WTC11 (cell line): ENCODE measurements at regions not wholly inside any gene's neighbourhood (a gene's known extent, or its start where the extent isn't known, plus 50 kb on each side); places are given as distances from the start of the nearest gene placed in this dataset.

Experiments
- ATAC-seq: fragments of 200-7000 bp; cut with Tn5 transposase; 2 replicates; pipeline ENCODE4 v1.10.0; 2021; ENCODE audit warnings: mild to moderate bottlenecking, moderate library complexity
- CTCF ChIA-PET: fragments of 300-600 bp; sonication (Branson Sonifier 250); formaldehyde crosslinking; loops from one replicate; lab custom pipeline; 2021; ENCODE audit warnings: antibody characterized with exemption; lab: Charles Lee
- POLR2A ChIA-PET: fragments of 350-600 bp; sonication (Branson Sonifier 250); formaldehyde crosslinking; loops from one replicate; lab custom pipeline; 2021; ENCODE audit warnings: antibody characterized with exemption; lab: Charles Lee
- DNase-seq: peaks from one replicate; pipeline ENCODE4 v3.0.0; 2021; ENCODE audit warnings: low spot score
- H3K27ac Mint-ChIP-seq: 2 replicates; pipeline ENCODE4 v1.8.0; 2021; ENCODE audit warnings: mixed read lengths
- H3K27me3 Mint-ChIP-seq: 2 replicates; pipeline ENCODE4 v1.8.0; 2021; ENCODE audit warnings: low read depth, mild to moderate bottlenecking, moderate library complexity, mixed read lengths
- H3K36me3 Mint-ChIP-seq: 2 replicates; pipeline ENCODE4 v1.8.0; 2021; ENCODE audit warnings: mixed read lengths
- H3K4me1 Mint-ChIP-seq: 2 replicates; pipeline ENCODE4 v1.8.0; 2022; ENCODE audit warnings: mixed read lengths
- H3K4me3 Mint-ChIP-seq: 2 replicates; pipeline ENCODE4 v1.8.0; 2021; ENCODE audit warnings: mild to moderate bottlenecking, moderate library complexity, mixed read lengths
- H3K9me3 Mint-ChIP-seq: 2 replicates; pipeline ENCODE4 v1.8.0; 2021; ENCODE audit warnings: mixed read lengths
- ELF4 ChIP-seq: sonication (generic); formaldehyde crosslinking; IDR thresholded peaks from 2 replicates; pipeline ENCODE4 v1.8.1; 2022; ENCODE audit warnings: low read depth, mild to moderate bottlenecking, moderate library complexity, missing genetic modification reagents
- EMX1 ChIP-seq: fragments of 250-450 bp; sonication (Bioruptor Pico); IDR thresholded peaks from 2 replicates; pipeline ENCODE4 v1.8.0; 2021; ENCODE audit warnings: mild to moderate bottlenecking
- ESRRA ChIP-seq: sonication (generic); formaldehyde crosslinking; IDR thresholded peaks from 2 replicates; pipeline ENCODE4 v1.8.1; 2022; ENCODE audit warnings: mild to moderate bottlenecking, missing genetic modification reagents, borderline replicate concordance
- FOXK1 ChIP-seq: sonication (generic); formaldehyde crosslinking; IDR thresholded peaks from 2 replicates; pipeline ENCODE4 v1.8.0; 2022; ENCODE audit warnings: mild to moderate bottlenecking, moderate library complexity, missing genetic modification reagents
- GTF2I ChIP-seq: fragments of 250-450 bp; sonication (Bioruptor Pico); conservative IDR thresholded peaks from 2 replicates; pipeline ENCODE4 v1.4.0; 2021; ENCODE audit warnings: mild to moderate bottlenecking
- KAT7 ChIP-seq: sonication (generic); formaldehyde crosslinking; IDR thresholded peaks from 2 replicates; pipeline ENCODE4 v1.8.1; 2023; ENCODE audit warnings: missing genetic modification reagents, mild to moderate bottlenecking, borderline replicate concordance
- MYBL2 ChIP-seq: sonication (generic); formaldehyde crosslinking; IDR thresholded peaks from 2 replicates; pipeline ENCODE4 v1.8.1; 2023; ENCODE audit warnings: mild to moderate bottlenecking, moderate library complexity, missing genetic modification reagents
- NR2C2 ChIP-seq: sonication (generic); formaldehyde crosslinking; IDR thresholded peaks from 2 replicates; pipeline ENCODE4 v1.8.0; 2022; ENCODE audit warnings: mild to moderate bottlenecking, missing genetic modification reagents
- PRRX2 ChIP-seq: fragments of 250-450 bp; sonication (Bioruptor Pico); IDR thresholded peaks from 2 replicates; pipeline ENCODE4 v1.8.0; 2021; ENCODE audit warnings: mild to moderate bottlenecking
- TEAD4 ChIP-seq: sonication (generic); formaldehyde crosslinking; IDR thresholded peaks from 2 replicates; pipeline ENCODE4 v1.8.0; 2022; ENCODE audit warnings: mild to moderate bottlenecking, missing genetic modification reagents
- ZNF121 ChIP-seq: sonication (generic); formaldehyde crosslinking; IDR thresholded peaks from 2 replicates; pipeline ENCODE4 v1.8.0; 2023; ENCODE audit warnings: missing genetic modification reagents
- ZNF219 ChIP-seq: sonication (generic); formaldehyde crosslinking; IDR thresholded peaks from 2 replicates; pipeline ENCODE4 v1.8.0; 2023; ENCODE audit warnings: missing genetic modification reagents, mild to moderate bottlenecking, borderline replicate concordance
- ZNF396 ChIP-seq: fragments of 250-450 bp; sonication (Bioruptor Pico); IDR thresholded peaks from 2 replicates; pipeline ENCODE4 v1.8.0; 2021; ENCODE audit warnings: mild to moderate bottlenecking, moderate library complexity, borderline replicate concordance
- ZNF416 ChIP-seq: fragments of 250-450 bp; sonication (Bioruptor Pico); IDR thresholded peaks from 2 replicates; pipeline ENCODE4 v1.9.0; 2021; ENCODE audit warnings: mild to moderate bottlenecking, inconsistent platforms
- ZNF671 ChIP-seq: fragments of 250-450 bp; sonication (Bioruptor Pico); IDR thresholded peaks from 2 replicates; pipeline ENCODE4 v1.8.0; 2021; ENCODE audit warnings: mild to moderate bottlenecking
- TF ChIP-seq, protein P1 (sequence below): sonication (generic); formaldehyde crosslinking; IDR thresholded peaks from 2 replicates; pipeline ENCODE4 v1.8.0; 2023; ENCODE audit warnings: missing genetic modification reagents, mild to moderate bottlenecking, borderline replicate concordance
- TF ChIP-seq, protein P2 (sequence below): sonication (generic); formaldehyde crosslinking; IDR thresholded peaks from 2 replicates; pipeline ENCODE4 v1.8.1; 2023; ENCODE audit warnings: mild to moderate bottlenecking, missing genetic modification reagents, borderline replicate concordance
- TF ChIP-seq, protein P3 (sequence below): sonication (generic); formaldehyde crosslinking; IDR thresholded peaks from 2 replicates; pipeline ENCODE4 v1.8.1; 2022; ENCODE audit warnings: mild to moderate bottlenecking, missing genetic modification reagents, moderate library complexity, borderline replicate concordance
- TF ChIP-seq, protein P4 (sequence below): fragments of 200-600 bp; IDR thresholded peaks from 2 replicates; pipeline ENCODE4 v1.8.0; 2022; ENCODE audit warnings: antibody characterized with exemption
- TF ChIP-seq, protein P5 (sequence below): sonication (generic); formaldehyde crosslinking; IDR thresholded peaks from 2 replicates; pipeline ENCODE4 v1.8.0; 2022; ENCODE audit warnings: mild to moderate bottlenecking, missing genetic modification reagents
- TF ChIP-seq, protein P6 (sequence below): sonication (generic); formaldehyde crosslinking; IDR thresholded peaks from 2 replicates; pipeline ENCODE4 v1.8.1; 2023; ENCODE audit warnings: mild to moderate bottlenecking, missing genetic modification reagents, moderate library complexity

DNA sequence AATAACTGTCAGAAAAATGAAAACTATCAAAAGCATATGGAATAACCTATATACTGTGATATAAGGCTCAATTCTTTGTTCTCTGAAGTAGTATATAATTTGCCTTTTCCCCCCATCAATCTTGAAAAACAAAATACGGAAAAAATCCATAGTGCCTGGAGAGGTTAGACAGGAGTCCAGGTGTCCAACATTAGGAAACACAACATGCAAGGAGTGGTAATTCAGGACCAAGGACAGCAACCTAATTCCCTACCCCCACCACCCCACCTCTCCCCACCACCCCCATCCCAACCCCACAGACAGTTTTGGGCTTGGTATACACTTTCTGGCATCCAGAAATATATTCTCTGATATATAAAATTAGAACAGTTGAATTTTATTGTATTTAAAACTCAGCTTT lies 55.1 kb upstream of the SLC25A26 start:
- H3K36me3 Mint-ChIP-seq, result no peaks in the 10 kb centered on the region
- CTCF ChIA-PET, result no interaction called here
- H3K9me3 Mint-ChIP-seq, result peaks cover 5% of the 10 kb centered on the region
- TF ChIP-seq ESRRA (no peak), MYBL2 (no peak), NR2C2 (CRISPR knock-in tag) (no peak), ZNF671 (CRISPR knock-in tag) (no peak), ZNF219 (no peak), ZNF121 (CRISPR knock-in tag) (no peak), FOXK1 (CRISPR knock-in tag) (no peak), KAT7 (no peak), PRRX2 (CRISPR knock-in tag) (no peak), ELF4 (CRISPR knock-in tag) (no peak)
- TF ChIP-seq, protein P1, sequence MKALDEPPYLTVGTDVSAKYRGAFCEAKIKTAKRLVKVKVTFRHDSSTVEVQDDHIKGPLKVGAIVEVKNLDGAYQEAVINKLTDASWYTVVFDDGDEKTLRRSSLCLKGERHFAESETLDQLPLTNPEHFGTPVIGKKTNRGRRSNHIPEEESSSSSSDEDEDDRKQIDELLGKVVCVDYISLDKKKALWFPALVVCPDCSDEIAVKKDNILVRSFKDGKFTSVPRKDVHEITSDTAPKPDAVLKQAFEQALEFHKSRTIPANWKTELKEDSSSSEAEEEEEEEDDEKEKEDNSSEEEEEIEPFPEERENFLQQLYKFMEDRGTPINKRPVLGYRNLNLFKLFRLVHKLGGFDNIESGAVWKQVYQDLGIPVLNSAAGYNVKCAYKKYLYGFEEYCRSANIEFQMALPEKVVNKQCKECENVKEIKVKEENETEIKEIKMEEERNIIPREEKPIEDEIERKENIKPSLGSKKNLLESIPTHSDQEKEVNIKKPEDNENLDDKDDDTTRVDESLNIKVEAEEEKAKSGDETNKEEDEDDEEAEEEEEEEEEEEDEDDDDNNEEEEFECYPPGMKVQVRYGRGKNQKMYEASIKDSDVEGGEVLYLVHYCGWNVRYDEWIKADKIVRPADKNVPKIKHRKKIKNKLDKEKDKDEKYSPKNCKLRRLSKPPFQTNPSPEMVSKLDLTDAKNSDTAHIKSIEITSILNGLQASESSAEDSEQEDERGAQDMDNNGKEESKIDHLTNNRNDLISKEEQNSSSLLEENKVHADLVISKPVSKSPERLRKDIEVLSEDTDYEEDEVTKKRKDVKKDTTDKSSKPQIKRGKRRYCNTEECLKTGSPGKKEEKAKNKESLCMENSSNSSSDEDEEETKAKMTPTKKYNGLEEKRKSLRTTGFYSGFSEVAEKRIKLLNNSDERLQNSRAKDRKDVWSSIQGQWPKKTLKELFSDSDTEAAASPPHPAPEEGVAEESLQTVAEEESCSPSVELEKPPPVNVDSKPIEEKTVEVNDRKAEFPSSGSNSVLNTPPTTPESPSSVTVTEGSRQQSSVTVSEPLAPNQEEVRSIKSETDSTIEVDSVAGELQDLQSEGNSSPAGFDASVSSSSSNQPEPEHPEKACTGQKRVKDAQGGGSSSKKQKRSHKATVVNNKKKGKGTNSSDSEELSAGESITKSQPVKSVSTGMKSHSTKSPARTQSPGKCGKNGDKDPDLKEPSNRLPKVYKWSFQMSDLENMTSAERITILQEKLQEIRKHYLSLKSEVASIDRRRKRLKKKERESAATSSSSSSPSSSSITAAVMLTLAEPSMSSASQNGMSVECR (CRISPR knock-in tag), result no peak
- TF ChIP-seq, all 79 proteins: peak for 0
- Mint-ChIP-seq H3K4me3 (no peak overlapping the region), H3K27me3 (no peaks in the 10 kb centered on the region; the same call in 1 of the 2 replicates), H3K27ac (no peak overlapping the region), H3K4me1 (peaks cover 5% of the 10 kb centered on the region)
- ATAC-seq (no peak), DNase-seq (no peak)
- POLR2A ChIA-PET, result no interaction called here

DNA sequence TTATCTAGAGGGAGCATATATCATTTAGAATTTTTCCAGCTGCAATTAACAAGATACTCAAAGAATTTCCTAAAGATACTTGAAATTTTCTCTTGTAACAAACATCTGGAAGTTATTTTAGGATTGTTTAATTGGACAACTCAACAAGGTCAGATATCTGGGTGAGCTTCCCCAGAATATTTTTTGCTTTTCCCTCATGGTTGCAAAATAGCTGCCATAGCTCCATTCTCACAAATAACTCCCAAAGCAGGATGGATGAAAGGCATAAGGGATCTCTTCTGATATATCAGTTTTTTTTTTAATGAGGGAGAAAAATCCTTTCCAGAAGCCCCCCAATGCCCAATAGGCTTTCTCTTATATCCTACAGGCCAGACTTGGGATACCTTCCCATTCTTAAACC lies 56.6 kb upstream of the SLC25A26 start:
- H3K36me3 Mint-ChIP-seq, result no peaks in the 10 kb centered on the region
- no peaks in the 10 kb centered on the region; the same call in 1 of the 2 replicates for H3K27me3 Mint-ChIP-seq
- TF ChIP-seq GTF2I (CRISPR knock-in tag) (0 out of 2 replicates have a peak, but pooled peaks have one; percentile 60), ZNF219 (no peak), TEAD4 (CRISPR knock-in tag) (no peak)
- TF ChIP-seq, protein P2, sequence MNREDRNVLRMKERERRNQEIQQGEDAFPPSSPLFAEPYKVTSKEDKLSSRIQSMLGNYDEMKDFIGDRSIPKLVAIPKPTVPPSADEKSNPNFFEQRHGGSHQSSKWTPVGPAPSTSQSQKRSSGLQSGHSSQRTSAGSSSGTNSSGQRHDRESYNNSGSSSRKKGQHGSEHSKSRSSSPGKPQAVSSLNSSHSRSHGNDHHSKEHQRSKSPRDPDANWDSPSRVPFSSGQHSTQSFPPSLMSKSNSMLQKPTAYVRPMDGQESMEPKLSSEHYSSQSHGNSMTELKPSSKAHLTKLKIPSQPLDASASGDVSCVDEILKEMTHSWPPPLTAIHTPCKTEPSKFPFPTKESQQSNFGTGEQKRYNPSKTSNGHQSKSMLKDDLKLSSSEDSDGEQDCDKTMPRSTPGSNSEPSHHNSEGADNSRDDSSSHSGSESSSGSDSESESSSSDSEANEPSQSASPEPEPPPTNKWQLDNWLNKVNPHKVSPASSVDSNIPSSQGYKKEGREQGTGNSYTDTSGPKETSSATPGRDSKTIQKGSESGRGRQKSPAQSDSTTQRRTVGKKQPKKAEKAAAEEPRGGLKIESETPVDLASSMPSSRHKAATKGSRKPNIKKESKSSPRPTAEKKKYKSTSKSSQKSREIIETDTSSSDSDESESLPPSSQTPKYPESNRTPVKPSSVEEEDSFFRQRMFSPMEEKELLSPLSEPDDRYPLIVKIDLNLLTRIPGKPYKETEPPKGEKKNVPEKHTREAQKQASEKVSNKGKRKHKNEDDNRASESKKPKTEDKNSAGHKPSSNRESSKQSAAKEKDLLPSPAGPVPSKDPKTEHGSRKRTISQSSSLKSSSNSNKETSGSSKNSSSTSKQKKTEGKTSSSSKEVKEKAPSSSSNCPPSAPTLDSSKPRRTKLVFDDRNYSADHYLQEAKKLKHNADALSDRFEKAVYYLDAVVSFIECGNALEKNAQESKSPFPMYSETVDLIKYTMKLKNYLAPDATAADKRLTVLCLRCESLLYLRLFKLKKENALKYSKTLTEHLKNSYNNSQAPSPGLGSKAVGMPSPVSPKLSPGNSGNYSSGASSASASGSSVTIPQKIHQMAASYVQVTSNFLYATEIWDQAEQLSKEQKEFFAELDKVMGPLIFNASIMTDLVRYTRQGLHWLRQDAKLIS (CRISPR knock-in tag), result no peak
- TF ChIP-seq, protein P3, sequence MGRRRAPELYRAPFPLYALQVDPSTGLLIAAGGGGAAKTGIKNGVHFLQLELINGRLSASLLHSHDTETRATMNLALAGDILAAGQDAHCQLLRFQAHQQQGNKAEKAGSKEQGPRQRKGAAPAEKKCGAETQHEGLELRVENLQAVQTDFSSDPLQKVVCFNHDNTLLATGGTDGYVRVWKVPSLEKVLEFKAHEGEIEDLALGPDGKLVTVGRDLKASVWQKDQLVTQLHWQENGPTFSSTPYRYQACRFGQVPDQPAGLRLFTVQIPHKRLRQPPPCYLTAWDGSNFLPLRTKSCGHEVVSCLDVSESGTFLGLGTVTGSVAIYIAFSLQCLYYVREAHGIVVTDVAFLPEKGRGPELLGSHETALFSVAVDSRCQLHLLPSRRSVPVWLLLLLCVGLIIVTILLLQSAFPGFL (CRISPR knock-in tag), result no peak
- no peak for ATAC-seq
- no peak for DNase-seq
- no peak overlapping the region for H3K4me3 Mint-ChIP-seq
- peaks cover 5% of the 10 kb centered on the region for H3K9me3 Mint-ChIP-seq
- peaks cover 5% of the 10 kb centered on the region for H3K4me1 Mint-ChIP-seq
- H3K27ac Mint-ChIP-seq, result no peak overlapping the region
- ChIA-PET POLR2A (interaction anchor here (0.6 kb wide), 1 partner anchor 827 kb away, joined by 3 read pairs; no protein-coding TSS in a partner anchor), CTCF (no interaction called here)

DNA sequence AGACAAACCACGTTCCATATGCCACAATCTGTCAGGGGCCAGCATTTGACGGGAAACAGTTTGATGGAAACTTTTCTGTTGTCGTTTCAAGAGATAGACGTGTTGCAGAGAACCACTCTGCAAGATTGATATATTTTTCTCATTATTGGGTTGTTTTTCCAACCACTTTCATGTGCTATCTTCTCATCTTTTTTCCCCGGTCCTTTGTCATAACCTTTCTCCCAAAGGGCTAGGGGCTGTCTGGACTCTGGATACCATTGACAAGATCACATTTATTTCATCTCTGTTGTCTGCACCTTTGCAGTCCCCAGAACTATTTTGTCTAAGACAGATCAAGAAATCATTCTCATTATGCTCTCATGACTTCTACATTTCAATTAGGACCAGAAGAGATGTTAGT lies 57.6 kb upstream of the SLC25A26 start:
- H3K4me3 Mint-ChIP-seq, result no peak overlapping the region
- no peak for ATAC-seq
- H3K27me3 Mint-ChIP-seq, result no peaks in the 10 kb centered on the region; the same call in 1 of the 2 replicates
- H3K9me3 Mint-ChIP-seq, result peaks cover 5% of the 10 kb centered on the region
- H3K36me3 Mint-ChIP-seq, result no peaks in the 10 kb centered on the region
- no peak for DNase-seq
- ChIA-PET CTCF (no interaction called here), POLR2A (no interaction called here)
- H3K27ac Mint-ChIP-seq, result no peak overlapping the region
- H3K4me1 Mint-ChIP-seq, result peaks cover 5% of the 10 kb centered on the region
- TF ChIP-seq ZNF416 (CRISPR knock-in tag) (no peak), NR2C2 (CRISPR knock-in tag) (no peak), ZNF671 (CRISPR knock-in tag) (no peak), ZNF396 (CRISPR knock-in tag) (no peak), EMX1 (CRISPR knock-in tag) (no peak)
- TF ChIP-seq, protein P4, sequence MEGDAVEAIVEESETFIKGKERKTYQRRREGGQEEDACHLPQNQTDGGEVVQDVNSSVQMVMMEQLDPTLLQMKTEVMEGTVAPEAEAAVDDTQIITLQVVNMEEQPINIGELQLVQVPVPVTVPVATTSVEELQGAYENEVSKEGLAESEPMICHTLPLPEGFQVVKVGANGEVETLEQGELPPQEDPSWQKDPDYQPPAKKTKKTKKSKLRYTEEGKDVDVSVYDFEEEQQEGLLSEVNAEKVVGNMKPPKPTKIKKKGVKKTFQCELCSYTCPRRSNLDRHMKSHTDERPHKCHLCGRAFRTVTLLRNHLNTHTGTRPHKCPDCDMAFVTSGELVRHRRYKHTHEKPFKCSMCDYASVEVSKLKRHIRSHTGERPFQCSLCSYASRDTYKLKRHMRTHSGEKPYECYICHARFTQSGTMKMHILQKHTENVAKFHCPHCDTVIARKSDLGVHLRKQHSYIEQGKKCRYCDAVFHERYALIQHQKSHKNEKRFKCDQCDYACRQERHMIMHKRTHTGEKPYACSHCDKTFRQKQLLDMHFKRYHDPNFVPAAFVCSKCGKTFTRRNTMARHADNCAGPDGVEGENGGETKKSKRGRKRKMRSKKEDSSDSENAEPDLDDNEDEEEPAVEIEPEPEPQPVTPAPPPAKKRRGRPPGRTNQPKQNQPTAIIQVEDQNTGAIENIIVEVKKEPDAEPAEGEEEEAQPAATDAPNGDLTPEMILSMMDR, result no peak
- TF ChIP-seq, protein P5, sequence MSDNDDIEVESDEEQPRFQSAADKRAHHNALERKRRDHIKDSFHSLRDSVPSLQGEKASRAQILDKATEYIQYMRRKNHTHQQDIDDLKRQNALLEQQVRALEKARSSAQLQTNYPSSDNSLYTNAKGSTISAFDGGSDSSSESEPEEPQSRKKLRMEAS (CRISPR knock-in tag), result no peak
- TF ChIP-seq, protein P6, sequence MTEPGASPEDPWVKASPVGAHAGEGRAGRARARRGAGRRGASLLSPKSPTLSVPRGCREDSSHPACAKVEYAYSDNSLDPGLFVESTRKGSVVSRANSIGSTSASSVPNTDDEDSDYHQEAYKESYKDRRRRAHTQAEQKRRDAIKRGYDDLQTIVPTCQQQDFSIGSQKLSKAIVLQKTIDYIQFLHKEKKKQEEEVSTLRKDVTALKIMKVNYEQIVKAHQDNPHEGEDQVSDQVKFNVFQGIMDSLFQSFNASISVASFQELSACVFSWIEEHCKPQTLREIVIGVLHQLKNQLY, result no peak
